Astrocyte (in vitro differentiated cells and primary cell): ENCODE measurements at regions not wholly inside any gene's neighbourhood (a gene's known extent, or its start where the extent isn't known, plus 50 kb on each side); places are given as distances from the start of the nearest gene placed in this dataset.

ENCODE experiments used
- DNase-seq: peaks from one replicate; pipeline ENCODE4 v3.0.0-alpha.2; 2010; ENCODE audit warnings: low read depth
- FAIRE-seq: peaks from 2 replicates; lab custom pipeline; 2011; peaks lifted over from hg19 to GRCh38; lab: Jason Lieb, UNC
- H2AFZ ChIP-seq: 2 replicates; pipeline ENCODE4 v1.6.0; 2012; ENCODE audit warnings: low read depth, low read length, inconsistent platforms
- H3K27ac ChIP-seq: 2 replicates; pipeline ENCODE4 v1.5.1; 2011; ENCODE audit warnings: low read depth, low read length, inconsistent platforms
- H3K27me3 ChIP-seq: 2 replicates; pipeline ENCODE4 v1.6.0; 2011; ENCODE audit warnings: low read length, inconsistent platforms; ENCODE audit not compliant: insufficient read depth
- H3K36me3 ChIP-seq: 2 replicates; pipeline ENCODE4 v1.5.1; 2011; ENCODE audit warnings: low read length, inconsistent platforms; ENCODE audit not compliant: insufficient read depth
- H3K4me1 ChIP-seq: 2 replicates; pipeline ENCODE4 v1.5.1; 2011; ENCODE audit warnings: low read length, inconsistent platforms; ENCODE audit not compliant: insufficient read depth
- H3K4me2 ChIP-seq: 2 replicates; pipeline ENCODE4 v1.6.0; 2012; ENCODE audit warnings: low read length, inconsistent platforms
- H3K4me3 ChIP-seq: 2 replicates; pipeline ENCODE4 v1.5.1; 2011; ENCODE audit warnings: low read depth, mild to moderate bottlenecking, low read length, inconsistent platforms; ENCODE audit not compliant: insufficient read depth
- H3K79me2 ChIP-seq: 2 replicates; pipeline ENCODE4 v1.6.0; 2012; ENCODE audit warnings: mild to moderate bottlenecking, low read length, inconsistent platforms; ENCODE audit not compliant: insufficient read depth
- H3K9ac ChIP-seq: 2 replicates; pipeline ENCODE4 v1.6.0; 2012; ENCODE audit warnings: mild to moderate bottlenecking, low read length, inconsistent platforms
- H3K9me3 ChIP-seq: 2 replicates; pipeline ENCODE4 v1.5.1; 2012; ENCODE audit warnings: low read depth, mild to moderate bottlenecking, low read length, inconsistent platforms; ENCODE audit not compliant: insufficient read depth
- H4K20me1 ChIP-seq: 2 replicates; pipeline ENCODE4 v1.6.0; 2012; ENCODE audit warnings: low read length, inconsistent platforms; ENCODE audit not compliant: insufficient read depth
- H3K27ac Mint-ChIP-seq: one replicate; pipeline ENCODE4 v1.8.0; 2021; ENCODE audit warnings: mild to moderate bottlenecking, mixed read lengths; ENCODE audit not compliant: unreplicated experiment
- H3K27me3 Mint-ChIP-seq: one replicate; pipeline ENCODE4 v1.8.0; 2021; ENCODE audit warnings: low read depth, mixed read lengths; ENCODE audit not compliant: unreplicated experiment
- H3K36me3 Mint-ChIP-seq: one replicate; pipeline ENCODE4 v1.8.0; 2021; ENCODE audit warnings: low read depth, mixed read lengths; ENCODE audit not compliant: unreplicated experiment
- H3K4me1 Mint-ChIP-seq: one replicate; pipeline ENCODE4 v1.8.0; 2021; ENCODE audit warnings: low read depth, mixed read lengths; ENCODE audit not compliant: unreplicated experiment
- H3K4me3 Mint-ChIP-seq: one replicate; pipeline ENCODE4 v1.8.0; 2021; ENCODE audit warnings: mild to moderate bottlenecking, moderate library complexity, mixed read lengths; ENCODE audit not compliant: unreplicated experiment
- H3K9me3 Mint-ChIP-seq: one replicate; pipeline ENCODE4 v1.8.0; 2021; ENCODE audit warnings: mild to moderate bottlenecking, mixed read lengths; ENCODE audit not compliant: unreplicated experiment
- EZH2 ChIP-seq: IDR thresholded peaks from 2 replicates; pipeline ENCODE4 v1.6.1; 2012; ENCODE audit warnings: mild to moderate bottlenecking, low read length, inconsistent platforms; ENCODE audit not compliant: insufficient read depth
- TF ChIP-seq, protein P1 (sequence below): IDR thresholded peaks from 2 replicates; pipeline ENCODE4 v1.5.1; 2011; ENCODE audit warnings: low read depth, mild to moderate bottlenecking, inconsistent platforms, low read length, moderate library complexity; ENCODE audit not compliant: insufficient read depth

GRCh38 chr1:72918940-72919339, 636.6 kb upstream of the NEGR1 start:
- Histone ChIP-seq H3K4me1 (no peaks in the 10 kb centered on the region), H3K36me3 (no peaks in the 10 kb centered on the region), H3K79me2 (no peaks in the 10 kb centered on the region), H3K27me3 (no peaks in the 10 kb centered on the region), H4K20me1 (no peaks in the 10 kb centered on the region), H3K9ac (no peak overlapping the region), H2AFZ (no peak overlapping the region), H3K27ac (no peak overlapping the region), H3K4me3 (no peak overlapping the region), H3K4me2 (no peak overlapping the region), H3K9me3 (no peaks in the 10 kb centered on the region)
- Mint-ChIP-seq H3K27me3 (no peaks in the 10 kb centered on the region), H3K4me1 (no peaks in the 10 kb centered on the region), H3K9me3 (no peaks in the 10 kb centered on the region), H3K27ac (no peak overlapping the region), H3K4me3 (no peak overlapping the region), H3K36me3 (no peaks in the 10 kb centered on the region)
- no peak for FAIRE-seq
- DNase-seq: no peak
- TF ChIP-seq, protein P1, sequence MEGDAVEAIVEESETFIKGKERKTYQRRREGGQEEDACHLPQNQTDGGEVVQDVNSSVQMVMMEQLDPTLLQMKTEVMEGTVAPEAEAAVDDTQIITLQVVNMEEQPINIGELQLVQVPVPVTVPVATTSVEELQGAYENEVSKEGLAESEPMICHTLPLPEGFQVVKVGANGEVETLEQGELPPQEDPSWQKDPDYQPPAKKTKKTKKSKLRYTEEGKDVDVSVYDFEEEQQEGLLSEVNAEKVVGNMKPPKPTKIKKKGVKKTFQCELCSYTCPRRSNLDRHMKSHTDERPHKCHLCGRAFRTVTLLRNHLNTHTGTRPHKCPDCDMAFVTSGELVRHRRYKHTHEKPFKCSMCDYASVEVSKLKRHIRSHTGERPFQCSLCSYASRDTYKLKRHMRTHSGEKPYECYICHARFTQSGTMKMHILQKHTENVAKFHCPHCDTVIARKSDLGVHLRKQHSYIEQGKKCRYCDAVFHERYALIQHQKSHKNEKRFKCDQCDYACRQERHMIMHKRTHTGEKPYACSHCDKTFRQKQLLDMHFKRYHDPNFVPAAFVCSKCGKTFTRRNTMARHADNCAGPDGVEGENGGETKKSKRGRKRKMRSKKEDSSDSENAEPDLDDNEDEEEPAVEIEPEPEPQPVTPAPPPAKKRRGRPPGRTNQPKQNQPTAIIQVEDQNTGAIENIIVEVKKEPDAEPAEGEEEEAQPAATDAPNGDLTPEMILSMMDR: no peak
- TF ChIP-seq EZH2: no peak

DNA sequence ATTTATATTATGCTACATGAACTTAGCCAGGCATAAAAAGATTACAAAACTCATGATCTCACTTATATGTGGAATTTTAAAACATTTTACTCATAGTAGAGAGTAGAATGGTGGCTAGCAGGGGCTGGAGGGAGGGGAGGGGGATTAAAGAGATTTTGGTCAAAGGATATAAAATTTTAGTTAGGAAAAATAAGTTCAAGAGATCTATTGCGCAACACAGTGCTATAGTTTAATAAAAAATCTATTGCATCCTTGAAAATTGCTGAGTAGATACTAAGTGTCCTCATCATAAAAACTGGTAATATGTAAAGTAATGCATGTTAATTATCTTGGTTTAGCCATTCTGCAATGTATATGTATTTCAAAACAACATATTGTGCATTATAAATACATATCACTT, 635.6 kb upstream of the NEGR1 start:
- Mint-ChIP-seq H3K9me3 (no peaks in the 10 kb centered on the region), H3K27me3 (no peaks in the 10 kb centered on the region), H3K4me3 (no peak overlapping the region), H3K36me3 (no peaks in the 10 kb centered on the region), H3K4me1 (no peaks in the 10 kb centered on the region), H3K27ac (no peak overlapping the region)
- Histone ChIP-seq H3K4me3 (no peak overlapping the region), H3K36me3 (no peaks in the 10 kb centered on the region), H3K79me2 (no peaks in the 10 kb centered on the region), H3K4me1 (no peaks in the 10 kb centered on the region), H3K27ac (no peak overlapping the region), H3K4me2 (no peak overlapping the region), H3K9me3 (no peaks in the 10 kb centered on the region), H3K27me3 (no peaks in the 10 kb centered on the region), H2AFZ (no peak overlapping the region), H3K9ac (no peak overlapping the region), H4K20me1 (no peaks in the 10 kb centered on the region)
- TF ChIP-seq, protein P1: no peak
- TF ChIP-seq EZH2: no peak
- FAIRE-seq (no peak), DNase-seq (no peak)

DNA sequence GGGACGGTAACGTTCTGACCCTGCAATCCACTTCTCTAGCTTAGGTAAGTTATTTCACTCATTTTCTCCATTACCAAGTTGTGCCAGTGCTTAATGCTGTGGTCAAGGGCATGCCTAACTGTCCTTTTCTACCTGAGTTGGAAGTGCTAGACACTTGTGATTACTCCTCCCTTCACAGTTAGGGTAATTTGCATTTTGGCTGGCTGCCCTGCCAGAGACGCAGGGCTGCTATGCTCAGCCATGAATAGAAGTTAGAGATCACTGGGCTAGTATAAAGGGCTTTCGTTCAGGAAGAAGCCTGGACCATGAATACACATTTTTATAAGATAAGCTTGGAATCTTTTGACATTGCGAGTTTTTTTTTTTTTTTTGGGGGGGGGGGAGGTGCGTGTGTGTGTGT, 633.2 kb upstream of the NEGR1 start:
- Histone ChIP-seq H3K79me2 (no peaks in the 10 kb centered on the region), H3K27ac (no peak overlapping the region), H3K36me3 (no peaks in the 10 kb centered on the region), H3K27me3 (no peaks in the 10 kb centered on the region), H3K9me3 (no peaks in the 10 kb centered on the region), H4K20me1 (no peaks in the 10 kb centered on the region), H3K4me1 (no peaks in the 10 kb centered on the region), H3K9ac (no peak overlapping the region), H3K4me2 (no peak overlapping the region), H2AFZ (no peak overlapping the region), H3K4me3 (no peak overlapping the region)
- FAIRE-seq (no peak), DNase-seq (no peak)
- Mint-ChIP-seq H3K4me3 (no peak overlapping the region), H3K9me3 (no peaks in the 10 kb centered on the region), H3K27me3 (no peaks in the 10 kb centered on the region), H3K4me1 (no peaks in the 10 kb centered on the region), H3K36me3 (no peaks in the 10 kb centered on the region), H3K27ac (no peak overlapping the region)
- TF ChIP-seq, protein P1: no peak
- no peak for TF ChIP-seq EZH2
